Neural cell (in vitro differentiated cells): ENCODE measurements at regions not wholly inside any gene's neighbourhood (a gene's known extent, or its start where the extent isn't known, plus 50 kb on each side); places are given as distances from the start of the nearest gene placed in this dataset.

Experiments
- H2AFZ ChIP-seq: fragments of 200-600, 300-800 bp; sonication (generic), shearing (Covaris generic); 2 replicates; pipeline ENCODE4 v1.6.0; 2014; ENCODE audit warnings: low read depth, mild to moderate bottlenecking, antibody characterized with exemption, low read length, moderate library complexity
- H3F3A ChIP-seq: fragments of 200-600 bp; shearing (Covaris generic); 2 replicates; pipeline ENCODE4 v1.6.1; 2016; ENCODE audit warnings: mild to moderate bottlenecking, moderate library complexity, mixed read lengths, antibody characterized with exemption, low read length; ENCODE audit not compliant: insufficient read depth, poor library complexity, severe bottlenecking
- H3K27ac ChIP-seq: fragments of 200-600, 300-800 bp; sonication (generic), shearing (Covaris generic); 2 replicates; pipeline ENCODE4 v1.5.1; 2014; ENCODE audit warnings: mild to moderate bottlenecking, low read length, moderate library complexity
- H3K27me3 ChIP-seq: fragments of 300-800, 200-600 bp; sonication (generic), shearing (Covaris generic); 2 replicates; pipeline ENCODE4 v1.6.0; 2014; ENCODE audit warnings: mild to moderate bottlenecking, low read depth, low read length, moderate library complexity; ENCODE audit not compliant: insufficient read depth
- H3K36me3 ChIP-seq: fragments of 300-800, 200-600 bp; sonication (generic), shearing (Covaris generic); 2 replicates; pipeline ENCODE4 v1.5.1; 2014; ENCODE audit warnings: mild to moderate bottlenecking, antibody characterized with exemption, low read length, moderate library complexity; ENCODE audit not compliant: insufficient read depth
- H3K4me2 ChIP-seq: fragments of 300-800, 200-600 bp; sonication (generic), shearing (Covaris generic); 2 replicates; pipeline ENCODE4 v1.6.0; 2014; ENCODE audit warnings: mild to moderate bottlenecking, low read length
- H3K4me3 ChIP-seq: fragments of 300-800, 200-600 bp; sonication (generic), shearing (Covaris generic); 2 replicates; pipeline ENCODE4 v1.5.1; 2014; ENCODE audit warnings: mild to moderate bottlenecking, low read length, moderate library complexity
- H3K79me2 ChIP-seq: fragments of 200-600 bp; shearing (Covaris generic); replicated peaks from 2 replicates; pipeline ENCODE4 v1.6.0; 2014; ENCODE audit warnings: mild to moderate bottlenecking, low read length, moderate library complexity; ENCODE audit not compliant: insufficient read depth
- H3K9ac ChIP-seq: fragments of 300-800, 200-600 bp; sonication (generic), shearing (Covaris generic); 2 replicates; pipeline ENCODE4 v1.6.1; 2016; ENCODE audit warnings: mild to moderate bottlenecking, low read length, mixed read lengths
- H3K9me2 ChIP-seq: fragments of 200-600 bp; shearing (Covaris generic); 2 replicates; pipeline ENCODE4 v1.6.1; 2016; ENCODE audit warnings: mild to moderate bottlenecking, low read length, mixed read lengths; ENCODE audit not compliant: insufficient read depth
- H3K9me3 ChIP-seq: fragments of 200-600, 300-800 bp; sonication (generic), shearing (Covaris generic); 2 replicates; pipeline ENCODE4 v1.6.1; 2016; ENCODE audit warnings: mild to moderate bottlenecking, mixed run types, low read length, moderate library complexity, mixed read lengths
- H4K20me1 ChIP-seq: fragments of 200-600 bp; shearing (Covaris generic); 2 replicates; pipeline ENCODE4 v1.6.1; 2016; ENCODE audit warnings: mild to moderate bottlenecking, mixed run types; ENCODE audit not compliant: insufficient read depth
- EP300 ChIP-seq: fragments of 450-650 bp; conservative IDR thresholded peaks from 2 replicates; pipeline ENCODE4 v1.6.1; 2014; ENCODE audit warnings: antibody characterized with exemption, mild to moderate bottlenecking, moderate library complexity; ENCODE audit not compliant: poor library complexity, severe bottlenecking
- EZH2 ChIP-seq: fragments of 200-600, 300-800 bp; shearing (Covaris generic), sonication (generic); IDR thresholded peaks from 2 replicates; pipeline ENCODE4 v1.6.1; 2014; ENCODE audit warnings: antibody characterized with exemption, low read length, borderline replicate concordance, mild to moderate bottlenecking; ENCODE audit not compliant: insufficient read depth, poor library complexity, severe bottlenecking
- MXI1 ChIP-seq: fragments of 450-650 bp; conservative IDR thresholded peaks from 2 replicates; pipeline ENCODE4 v1.6.1; 2014; ENCODE audit warnings: antibody characterized with exemption, mild to moderate bottlenecking; ENCODE audit not compliant: poor library complexity, severe bottlenecking
- POLR2AphosphoS5 ChIP-seq: IDR thresholded peaks from 2 replicates; pipeline ENCODE4 v1.6.1; 2012
- RAD21 ChIP-seq: fragments of 450-650 bp; conservative IDR thresholded peaks from 2 replicates; pipeline ENCODE4 v1.6.1; 2014; ENCODE audit warnings: antibody characterized with exemption, mild to moderate bottlenecking, moderate library complexity
- SMC3 ChIP-seq: fragments of 450-650 bp; conservative IDR thresholded peaks from 2 replicates; pipeline ENCODE4 v1.6.1; 2014; ENCODE audit warnings: antibody characterized with exemption, mild to moderate bottlenecking, moderate library complexity; ENCODE audit not compliant: poor library complexity
- TAF1 ChIP-seq: IDR thresholded peaks from 2 replicates; pipeline ENCODE4 v1.6.1; 2012; ENCODE audit warnings: low read depth
- TF ChIP-seq, protein P1 (sequence below): IDR thresholded peaks from 2 replicates; pipeline ENCODE4 v1.6.1; 2012; ENCODE audit warnings: borderline replicate concordance
- TF ChIP-seq, protein P2 (sequence below): fragments of 450-650 bp; IDR thresholded peaks from 2 replicates; pipeline ENCODE4 v1.5.1; 2014; ENCODE audit warnings: antibody characterized with exemption, mild to moderate bottlenecking, moderate library complexity; ENCODE audit not compliant: poor library complexity, severe bottlenecking

DNA sequence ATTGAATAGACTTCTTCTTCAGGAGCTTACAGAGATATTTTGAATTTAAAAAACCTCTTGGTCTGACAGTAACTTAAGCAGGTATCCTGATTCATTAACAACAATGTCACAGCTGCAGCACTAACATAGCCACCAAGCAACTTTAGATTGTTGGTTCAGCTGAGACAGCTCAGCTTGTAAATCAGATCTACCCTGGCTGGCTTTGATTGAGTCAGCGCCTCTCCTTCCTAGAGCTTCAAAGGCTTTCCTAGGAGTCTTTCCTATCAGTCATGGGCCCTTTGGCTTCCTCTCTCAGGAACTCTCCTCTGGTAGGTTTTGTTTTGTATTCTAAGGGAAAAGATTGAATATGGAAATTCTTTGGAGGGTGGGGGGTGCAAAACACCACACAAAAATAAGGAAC is 70.7 kb upstream of the STEAP4 start:
- Histone ChIP-seq H3K4me3 (no peak overlapping the region), H3K27me3 (no peaks in the 10 kb centered on the region), H3K27ac (no peak overlapping the region), H3K9me2 (no peaks in the 10 kb centered on the region), H3K79me2 (no peaks in the 10 kb centered on the region), H3K9me3 (peaks cover 3% of the 10 kb centered on the region), H2AFZ (no peak overlapping the region), H3K36me3 (no peaks in the 10 kb centered on the region), H3F3A (no peaks in the 10 kb centered on the region), H4K20me1 (no peaks in the 10 kb centered on the region), H3K9ac (no peak overlapping the region), H3K4me2 (no peak overlapping the region)
- TF ChIP-seq EZH2 (no peak), MXI1 (no peak), EP300 (no peak), POLR2AphosphoS5 (no peak), SMC3 (no peak), TAF1 (no peak), RAD21 (no peak)
- TF ChIP-seq, protein P1, sequence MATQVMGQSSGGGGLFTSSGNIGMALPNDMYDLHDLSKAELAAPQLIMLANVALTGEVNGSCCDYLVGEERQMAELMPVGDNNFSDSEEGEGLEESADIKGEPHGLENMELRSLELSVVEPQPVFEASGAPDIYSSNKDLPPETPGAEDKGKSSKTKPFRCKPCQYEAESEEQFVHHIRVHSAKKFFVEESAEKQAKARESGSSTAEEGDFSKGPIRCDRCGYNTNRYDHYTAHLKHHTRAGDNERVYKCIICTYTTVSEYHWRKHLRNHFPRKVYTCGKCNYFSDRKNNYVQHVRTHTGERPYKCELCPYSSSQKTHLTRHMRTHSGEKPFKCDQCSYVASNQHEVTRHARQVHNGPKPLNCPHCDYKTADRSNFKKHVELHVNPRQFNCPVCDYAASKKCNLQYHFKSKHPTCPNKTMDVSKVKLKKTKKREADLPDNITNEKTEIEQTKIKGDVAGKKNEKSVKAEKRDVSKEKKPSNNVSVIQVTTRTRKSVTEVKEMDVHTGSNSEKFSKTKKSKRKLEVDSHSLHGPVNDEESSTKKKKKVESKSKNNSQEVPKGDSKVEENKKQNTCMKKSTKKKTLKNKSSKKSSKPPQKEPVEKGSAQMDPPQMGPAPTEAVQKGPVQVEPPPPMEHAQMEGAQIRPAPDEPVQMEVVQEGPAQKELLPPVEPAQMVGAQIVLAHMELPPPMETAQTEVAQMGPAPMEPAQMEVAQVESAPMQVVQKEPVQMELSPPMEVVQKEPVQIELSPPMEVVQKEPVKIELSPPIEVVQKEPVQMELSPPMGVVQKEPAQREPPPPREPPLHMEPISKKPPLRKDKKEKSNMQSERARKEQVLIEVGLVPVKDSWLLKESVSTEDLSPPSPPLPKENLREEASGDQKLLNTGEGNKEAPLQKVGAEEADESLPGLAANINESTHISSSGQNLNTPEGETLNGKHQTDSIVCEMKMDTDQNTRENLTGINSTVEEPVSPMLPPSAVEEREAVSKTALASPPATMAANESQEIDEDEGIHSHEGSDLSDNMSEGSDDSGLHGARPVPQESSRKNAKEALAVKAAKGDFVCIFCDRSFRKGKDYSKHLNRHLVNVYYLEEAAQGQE = no peak
- TF ChIP-seq, protein P2, sequence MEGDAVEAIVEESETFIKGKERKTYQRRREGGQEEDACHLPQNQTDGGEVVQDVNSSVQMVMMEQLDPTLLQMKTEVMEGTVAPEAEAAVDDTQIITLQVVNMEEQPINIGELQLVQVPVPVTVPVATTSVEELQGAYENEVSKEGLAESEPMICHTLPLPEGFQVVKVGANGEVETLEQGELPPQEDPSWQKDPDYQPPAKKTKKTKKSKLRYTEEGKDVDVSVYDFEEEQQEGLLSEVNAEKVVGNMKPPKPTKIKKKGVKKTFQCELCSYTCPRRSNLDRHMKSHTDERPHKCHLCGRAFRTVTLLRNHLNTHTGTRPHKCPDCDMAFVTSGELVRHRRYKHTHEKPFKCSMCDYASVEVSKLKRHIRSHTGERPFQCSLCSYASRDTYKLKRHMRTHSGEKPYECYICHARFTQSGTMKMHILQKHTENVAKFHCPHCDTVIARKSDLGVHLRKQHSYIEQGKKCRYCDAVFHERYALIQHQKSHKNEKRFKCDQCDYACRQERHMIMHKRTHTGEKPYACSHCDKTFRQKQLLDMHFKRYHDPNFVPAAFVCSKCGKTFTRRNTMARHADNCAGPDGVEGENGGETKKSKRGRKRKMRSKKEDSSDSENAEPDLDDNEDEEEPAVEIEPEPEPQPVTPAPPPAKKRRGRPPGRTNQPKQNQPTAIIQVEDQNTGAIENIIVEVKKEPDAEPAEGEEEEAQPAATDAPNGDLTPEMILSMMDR = no peak

DNA sequence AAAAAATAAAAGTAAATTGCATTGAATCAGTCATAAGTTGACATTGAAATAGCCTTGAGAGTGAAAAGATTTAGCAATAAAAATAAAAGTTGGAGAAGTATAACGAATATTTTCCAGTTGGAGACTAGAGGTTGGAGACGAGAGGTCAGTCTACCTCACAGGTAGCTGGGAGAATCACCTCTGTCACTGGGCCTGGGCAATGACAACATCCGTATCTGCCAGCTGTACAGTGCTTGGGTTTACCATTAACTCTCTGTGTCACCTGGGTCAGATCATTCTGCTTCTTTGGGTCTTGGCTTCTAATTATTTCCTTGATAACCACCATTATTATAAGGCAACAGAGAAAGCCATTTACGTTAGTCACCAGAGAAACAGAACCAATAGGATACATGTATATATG is 62.0 kb upstream of the STEAP4 start:
- no peak overlapping the region for H2AFZ ChIP-seq
- no peaks in the 10 kb centered on the region for H3F3A ChIP-seq
- no peak overlapping the region for H3K4me2 ChIP-seq
- H3K27me3 ChIP-seq = no peaks in the 10 kb centered on the region
- no peak overlapping the region for H3K4me3 ChIP-seq
- H3K36me3 ChIP-seq = no peaks in the 10 kb centered on the region
- H3K9me2 ChIP-seq = no peaks in the 10 kb centered on the region
- TF ChIP-seq RAD21 (no peak), EP300 (no peak), SMC3 (no peak), MXI1 (no peak), EZH2 (no peak), POLR2AphosphoS5 (no peak)
- H3K9me3 ChIP-seq = no peaks in the 10 kb centered on the region
- no peak overlapping the region for H3K9ac ChIP-seq
- no peaks in the 10 kb centered on the region for H4K20me1 ChIP-seq
- H3K79me2 ChIP-seq = no peaks in the 10 kb centered on the region
- no peak overlapping the region for H3K27ac ChIP-seq

- H3K4me2 ChIP-seq = no peak overlapping the region
- H3K27me3 ChIP-seq = no peaks in the 10 kb centered on the region
- no peak for TF ChIP-seq POLR2AphosphoS5
- TF ChIP-seq TAF1 = no peak
- TF ChIP-seq, protein P2 = no peak
- TF ChIP-seq EP300 = no peak
- no peak for TF ChIP-seq EZH2
- TF ChIP-seq, protein P1 = no peak
- TF ChIP-seq MXI1 = no peak
- no peak for TF ChIP-seq SMC3
- no peak for TF ChIP-seq RAD21
- no peak overlapping the region for H3K4me3 ChIP-seq
- H4K20me1 ChIP-seq = no peaks in the 10 kb centered on the region
- no peaks in the 10 kb centered on the region for H3K9me3 ChIP-seq
- H2AFZ ChIP-seq = no peak overlapping the region
- H3K9ac ChIP-seq = no peak overlapping the region
- H3K79me2 ChIP-seq = no peaks in the 10 kb centered on the region
- H3K9me2 ChIP-seq = no peaks in the 10 kb centered on the region
- H3F3A ChIP-seq = no peaks in the 10 kb centered on the region
- H3K36me3 ChIP-seq = no peaks in the 10 kb centered on the region
- H3K27ac ChIP-seq = no peak overlapping the region
Observed at GRCh38 chr7:88366845-88367244, 60.2 kb upstream of the STEAP4 start.
